Fibroblast of skin of scalp (primary cell): ENCODE measurements at regions not wholly inside any gene's neighbourhood (a gene's known extent, or its start where the extent isn't known, plus 50 kb on each side); places are given as distances from the start of the nearest gene placed in this dataset.
A peak's percentile ranks its signal among the peaks of the same experiment; 100 is the strongest.
"Not testable (repeated sequence)": the region's sequence is repeated elsewhere in the genome, so short reads cannot be mapped to it uniquely, and the experiment has no call there.

Experiments
- DNase-seq: peaks from one replicate; pipeline ENCODE4 v3.0.0-alpha.2; 2013

DNA sequence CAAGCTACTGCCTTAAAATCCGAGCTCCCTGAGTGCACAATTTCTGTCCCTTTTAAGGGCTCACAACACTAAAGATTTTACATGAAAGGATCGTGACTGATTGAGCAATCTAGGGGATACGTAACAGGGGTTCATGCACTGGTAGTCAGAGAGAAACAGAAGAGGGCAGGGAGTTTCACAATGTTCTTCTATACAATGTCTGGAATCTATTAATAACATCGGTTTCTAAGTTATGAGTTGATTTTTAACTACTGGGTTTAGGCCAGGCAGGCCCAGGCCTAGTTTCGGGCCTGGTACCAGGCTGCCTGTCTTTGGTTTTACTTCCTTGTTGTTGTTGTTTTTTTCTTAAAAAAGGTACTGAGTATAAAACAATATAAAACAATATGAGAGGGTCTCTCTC is 632.4 kb upstream of the AMOT start:
- DNase-seq, result peak; percentile 14

DNA sequence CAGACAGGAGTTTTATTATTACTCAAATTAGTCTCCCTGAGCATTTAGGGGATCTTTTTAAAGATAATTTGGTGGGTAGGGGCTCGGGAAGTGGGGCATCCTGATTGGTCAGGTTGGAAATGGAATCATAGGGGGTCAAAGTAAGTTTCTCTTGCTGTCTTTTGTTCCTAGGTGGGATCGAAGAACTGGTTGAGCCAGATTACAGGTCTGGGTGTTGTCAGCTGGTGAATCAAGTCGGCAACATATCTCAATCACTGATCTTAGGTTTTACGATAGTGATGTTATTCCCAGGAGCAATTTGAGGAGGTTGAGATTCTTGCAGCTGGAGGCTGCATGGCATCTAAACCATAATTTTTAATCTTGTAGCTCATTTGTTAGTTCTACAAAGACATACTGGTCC is 629.5 kb upstream of the AMOT start:
- no peak for DNase-seq

DNA sequence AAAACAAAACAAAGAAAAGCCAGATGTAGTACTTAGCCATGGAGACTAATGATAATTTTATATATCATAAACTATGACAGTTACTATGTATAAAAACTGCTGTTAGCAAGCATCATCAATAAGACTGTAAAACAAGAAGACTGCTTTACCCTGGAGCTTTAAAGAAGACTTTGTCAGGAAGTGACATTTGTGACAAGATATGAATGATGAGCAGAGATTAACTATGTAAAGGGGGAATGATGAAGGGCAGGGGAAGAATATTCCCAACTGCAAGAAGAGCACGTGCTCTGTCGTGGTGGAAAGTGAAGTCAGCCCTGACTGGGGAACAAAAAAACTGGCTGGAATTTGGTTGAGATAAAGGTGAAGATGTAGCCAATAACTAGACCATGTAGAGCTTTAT is 617.1 kb upstream of the AMOT start:
- DNase-seq, result no peak

DNA sequence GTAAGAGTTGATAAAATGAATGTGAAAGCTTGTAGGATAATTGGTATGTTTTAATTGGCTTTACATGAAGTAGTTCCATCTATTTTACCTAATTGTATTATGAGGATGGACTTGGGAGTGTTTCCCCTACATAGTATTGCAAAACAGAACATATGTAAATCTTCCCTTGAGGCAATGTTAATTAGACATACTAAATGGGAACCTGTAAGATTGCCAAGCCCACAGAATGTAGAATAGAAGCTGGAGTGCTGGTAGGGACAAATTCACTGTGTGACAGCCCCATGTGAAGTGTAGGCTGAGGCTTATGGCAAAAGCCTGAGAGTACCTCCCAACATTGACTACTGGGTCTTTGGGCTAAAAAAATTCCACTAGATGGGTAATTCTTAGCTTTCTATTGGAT is 615.0 kb upstream of the AMOT start:
- DNase-seq, result no peak

DNA sequence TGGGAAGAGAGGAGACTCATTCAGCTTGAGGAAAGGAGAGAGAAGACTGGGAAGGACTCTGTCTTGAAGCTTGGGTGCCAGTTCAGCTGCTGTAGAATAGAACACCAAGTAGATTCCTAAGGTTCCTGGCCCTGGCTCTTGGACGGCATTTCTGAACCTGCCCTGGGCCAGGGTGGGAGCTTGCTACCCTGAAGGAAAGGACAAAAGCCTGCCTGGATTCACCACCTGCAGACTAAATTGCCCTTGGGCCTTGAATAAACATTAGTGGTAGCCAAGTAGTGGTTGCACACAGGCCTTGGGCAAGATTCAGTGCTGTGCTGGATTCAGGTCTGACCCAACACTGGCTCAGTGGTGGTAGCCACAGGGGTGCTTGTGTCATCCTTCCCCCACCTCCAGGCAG is 588.4 kb upstream of the AMOT start:
- no peak for DNase-seq

DNA sequence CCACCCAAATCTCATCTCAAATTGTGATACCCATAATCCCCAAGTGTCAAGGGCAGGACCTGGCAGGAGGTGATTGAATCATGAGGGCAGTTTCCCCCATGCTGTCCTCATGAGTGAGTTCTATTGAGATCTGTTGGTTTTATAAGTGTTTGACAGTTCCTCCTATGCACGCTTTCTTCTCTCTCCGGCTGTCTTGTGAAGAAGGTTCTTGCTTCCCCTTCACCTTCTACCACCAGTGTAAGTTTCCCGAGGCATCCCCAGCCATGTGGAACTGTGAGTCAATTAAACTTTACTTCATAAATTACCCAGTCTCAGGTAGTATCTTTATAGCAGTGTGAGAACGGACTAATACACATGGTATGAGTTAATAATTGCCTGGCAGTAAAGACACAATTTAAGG is 581.7 kb upstream of the AMOT start:
- no peak for DNase-seq

DNA sequence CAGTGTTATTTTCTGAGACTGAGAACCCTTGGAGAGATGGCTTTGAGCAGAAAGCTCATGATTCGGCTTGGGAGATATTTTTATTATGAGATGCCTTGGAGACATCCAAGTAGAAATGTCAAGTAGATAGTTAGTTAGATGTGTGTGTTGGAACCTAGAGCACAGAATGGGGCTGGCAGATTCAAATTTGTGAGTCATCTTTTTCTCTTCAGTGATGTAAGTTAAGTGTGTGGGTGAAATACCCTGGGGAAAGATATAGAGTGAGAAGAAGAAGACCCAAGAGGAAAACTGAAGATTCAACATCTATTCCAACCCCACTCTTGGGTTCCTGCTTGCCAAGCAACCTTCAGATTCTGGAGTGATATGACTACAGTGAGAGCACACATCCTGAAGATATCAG is 580.8 kb upstream of the AMOT start:
- DNase-seq, result no peak

DNA sequence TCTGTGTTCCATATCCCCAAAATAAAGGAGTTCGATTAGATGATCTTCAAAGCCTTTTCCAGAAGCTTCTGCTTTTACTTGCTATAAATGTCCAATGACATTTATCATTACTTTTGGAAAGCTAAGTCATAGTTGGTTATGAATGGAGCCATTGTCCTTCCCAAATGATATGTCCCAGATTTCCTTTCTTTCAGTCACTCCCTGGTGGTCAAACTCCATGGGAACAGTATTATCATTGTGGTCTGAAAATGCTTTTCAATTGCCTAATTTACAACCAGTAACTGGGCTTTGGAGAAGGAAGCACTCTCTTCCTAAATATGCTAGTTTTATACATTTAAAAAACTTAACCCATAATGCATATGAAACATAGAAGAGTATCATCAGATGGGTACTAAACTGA is 571.5 kb upstream of the AMOT start:
- DNase-seq, result no peak

DNA sequence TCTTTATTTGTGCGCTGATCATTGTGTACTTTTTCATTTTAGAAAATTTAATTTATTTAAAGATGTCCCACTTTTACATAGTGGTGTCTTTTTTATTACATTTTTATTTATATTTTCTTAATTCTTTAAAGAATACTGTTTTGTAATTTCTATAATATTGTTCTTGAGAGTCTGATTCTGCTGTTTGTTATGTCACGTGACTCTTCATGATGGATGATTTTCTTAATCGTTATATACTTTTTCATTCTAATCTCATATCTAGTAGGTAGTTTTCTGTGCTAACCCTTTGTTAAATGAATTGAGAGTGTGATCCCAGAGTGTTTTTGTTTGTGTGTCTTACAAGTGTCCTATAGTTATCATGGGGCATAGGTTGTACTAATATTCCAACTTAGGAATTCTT is 568.2 kb upstream of the AMOT start:
- DNase-seq, result no peak

DNA sequence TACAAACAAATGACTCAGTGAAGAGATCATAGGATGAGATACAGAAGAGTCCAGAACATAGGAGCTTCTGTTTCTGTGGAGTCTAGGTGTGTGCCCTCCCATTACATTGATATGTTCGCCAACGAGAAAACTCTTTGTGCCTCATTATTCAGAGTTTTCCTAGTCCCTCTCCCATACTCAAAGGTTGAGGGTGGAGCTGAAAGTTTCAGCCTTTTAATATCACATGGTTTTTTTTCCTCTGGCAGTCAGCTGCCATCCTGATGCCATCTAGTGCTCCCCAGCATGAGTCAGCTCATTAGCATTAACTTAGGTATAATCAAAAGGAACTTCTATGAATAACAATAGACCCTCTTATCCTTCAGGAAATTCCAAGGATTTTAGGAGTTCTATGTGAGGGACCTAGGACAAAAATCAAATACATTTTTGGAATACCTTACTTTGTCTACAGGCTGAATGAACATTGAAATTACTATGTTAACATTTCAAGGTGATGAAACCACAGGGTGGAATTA is 559.6 kb upstream of the AMOT start:
- no peak for DNase-seq

DNA sequence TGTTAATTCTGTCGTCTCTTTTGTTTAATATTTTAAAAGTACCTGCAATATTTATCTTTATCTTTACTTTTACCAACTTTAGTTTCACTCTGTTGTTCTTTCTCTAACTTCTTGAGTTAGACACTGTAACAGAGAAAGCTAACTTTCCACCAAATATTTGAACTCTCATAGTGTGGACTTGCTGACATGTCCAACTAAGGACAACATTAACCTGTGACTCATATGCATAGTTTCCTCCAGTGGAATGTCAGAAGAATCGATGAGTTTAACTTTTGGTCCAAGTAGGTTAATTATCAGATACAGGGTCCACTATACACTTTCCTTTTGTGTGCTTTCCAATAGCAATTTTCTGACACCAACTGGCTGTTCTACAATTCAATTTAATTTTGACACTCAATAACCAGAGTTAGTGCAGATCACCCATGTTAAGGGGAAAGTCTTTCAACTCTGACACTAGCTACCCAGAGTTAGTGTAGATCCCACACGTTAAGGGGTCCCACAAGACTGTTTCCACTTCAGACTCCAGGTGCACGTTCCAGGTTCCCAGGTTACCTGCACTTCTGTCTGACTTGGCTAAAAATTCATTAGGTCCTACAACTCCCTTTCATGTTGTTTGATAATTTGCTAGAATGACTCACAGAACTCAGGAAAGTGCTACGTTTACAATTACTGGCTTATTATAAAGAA is 559.0 kb upstream of the AMOT start:
- DNase-seq, result no peak

DNA sequence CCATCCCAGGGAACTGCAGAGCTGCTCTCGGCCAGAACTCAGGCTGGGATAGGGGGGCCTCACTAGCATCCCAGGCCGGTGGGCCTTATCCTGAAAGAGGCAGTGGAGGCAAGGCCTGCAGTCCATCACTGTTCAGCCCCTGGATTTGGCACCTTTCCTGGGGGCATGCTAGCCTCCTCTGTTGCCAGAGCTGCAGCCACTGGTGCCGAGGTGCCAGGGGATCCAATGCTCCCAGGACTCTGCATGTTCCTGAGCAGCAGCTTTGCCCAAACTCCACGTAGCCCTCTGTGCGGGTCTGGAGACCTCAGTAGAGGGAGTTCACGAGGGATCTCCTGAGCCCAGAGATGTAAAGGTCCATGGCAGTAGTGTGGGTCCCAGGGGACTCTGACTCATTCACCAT is 551.7 kb upstream of the AMOT start:
- DNase-seq, result no peak

DNA sequence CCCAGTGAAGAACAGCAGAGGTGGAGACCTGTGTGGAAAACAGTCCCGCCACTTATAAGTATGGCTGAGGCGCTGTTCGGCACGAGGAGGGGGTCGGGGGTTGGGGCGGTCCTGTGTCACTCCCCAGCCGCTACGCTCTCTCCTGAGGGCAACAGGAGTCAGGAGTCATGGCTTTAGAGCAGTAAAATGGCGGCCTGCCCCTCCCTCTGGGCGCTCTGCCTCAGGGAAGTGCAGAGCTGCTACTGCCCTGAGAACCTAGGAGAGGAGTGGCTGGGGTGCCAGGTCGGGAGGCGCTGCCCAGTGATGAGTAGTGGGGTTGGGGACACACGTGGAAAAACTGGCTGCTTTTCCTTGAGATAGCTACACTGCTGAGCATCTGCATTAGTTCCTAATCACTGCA is 551.2 kb upstream of the AMOT start:
- no peak for DNase-seq

DNA sequence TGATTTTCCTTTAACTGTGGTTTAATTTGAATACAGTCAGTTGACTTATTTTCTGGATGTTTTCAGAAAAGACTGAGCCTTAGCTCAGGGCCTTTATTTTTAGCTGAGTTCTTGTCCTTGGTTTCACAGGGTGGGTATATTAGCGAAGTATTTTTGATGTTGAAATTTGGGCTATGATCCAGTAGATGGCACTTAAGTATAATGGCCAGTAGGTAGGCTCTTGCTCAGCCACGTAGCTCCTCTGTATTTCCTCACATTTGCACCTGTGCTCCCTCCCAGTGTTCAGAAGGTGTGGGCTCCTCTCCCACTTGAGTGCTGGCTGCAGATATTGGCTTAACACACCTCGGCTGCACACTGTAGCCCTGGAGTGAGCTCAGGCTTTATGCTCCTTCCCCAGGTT is 549.9 kb upstream of the AMOT start:
- no peak for DNase-seq

DNA sequence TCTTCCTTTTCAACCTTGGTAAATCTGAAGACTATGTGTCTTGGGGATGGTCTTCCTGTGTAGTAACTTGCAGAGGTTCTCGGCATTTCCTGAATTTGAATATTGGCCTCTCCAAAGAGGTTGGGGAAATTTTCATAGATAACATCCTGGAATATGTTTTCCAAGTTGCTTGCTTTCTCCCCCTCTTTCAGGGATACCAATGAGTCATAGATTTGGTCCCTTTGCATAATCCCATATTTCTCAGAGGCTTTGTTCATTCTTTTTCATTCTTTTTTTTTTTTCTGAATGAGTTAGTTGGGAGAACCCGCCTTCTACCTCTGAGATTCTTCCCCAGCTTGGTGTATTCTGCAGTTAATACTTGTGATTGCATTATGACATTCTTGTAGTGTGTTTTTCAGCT is 549.2 kb upstream of the AMOT start:
- DNase-seq, result no peak

DNA sequence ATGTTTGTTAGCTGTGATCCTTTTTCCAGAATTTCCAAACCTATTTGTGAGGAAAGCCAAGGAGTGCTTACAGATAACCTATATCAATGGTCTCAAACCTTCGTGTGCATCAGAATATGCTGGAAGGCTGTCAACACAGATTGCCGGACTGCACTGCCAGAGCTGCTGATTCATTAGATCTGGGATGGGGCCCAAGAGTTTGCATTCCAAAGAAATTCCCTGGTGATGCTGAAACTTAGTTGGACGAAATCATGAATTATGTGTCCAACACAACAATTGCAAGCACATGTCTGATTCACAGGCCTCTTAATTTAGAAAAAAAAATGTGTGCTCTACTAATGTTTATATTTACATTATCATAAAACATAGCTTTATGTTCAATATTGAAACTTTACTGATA is 544.0 kb upstream of the AMOT start:
- DNase-seq, result peak; percentile 85

DNA sequence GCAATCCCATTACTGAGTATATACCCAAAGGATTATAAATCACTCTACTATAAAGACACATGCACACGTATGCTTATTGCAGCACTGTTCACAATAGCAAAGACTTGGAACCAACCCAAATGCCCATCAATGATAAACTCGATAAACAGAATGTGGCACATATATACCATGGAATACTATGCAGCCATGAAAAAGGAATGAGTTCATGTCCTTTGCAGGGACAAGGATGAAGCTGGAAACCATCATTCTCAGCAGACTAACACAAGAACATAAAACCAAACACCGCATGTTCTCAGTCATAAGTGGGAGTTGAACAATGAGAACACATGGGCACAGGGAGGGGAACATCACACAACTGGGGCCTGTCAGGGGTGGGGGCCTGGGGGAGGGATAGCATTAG is 532.8 kb upstream of the AMOT start:
- not testable (repeated sequence) for DNase-seq

DNA sequence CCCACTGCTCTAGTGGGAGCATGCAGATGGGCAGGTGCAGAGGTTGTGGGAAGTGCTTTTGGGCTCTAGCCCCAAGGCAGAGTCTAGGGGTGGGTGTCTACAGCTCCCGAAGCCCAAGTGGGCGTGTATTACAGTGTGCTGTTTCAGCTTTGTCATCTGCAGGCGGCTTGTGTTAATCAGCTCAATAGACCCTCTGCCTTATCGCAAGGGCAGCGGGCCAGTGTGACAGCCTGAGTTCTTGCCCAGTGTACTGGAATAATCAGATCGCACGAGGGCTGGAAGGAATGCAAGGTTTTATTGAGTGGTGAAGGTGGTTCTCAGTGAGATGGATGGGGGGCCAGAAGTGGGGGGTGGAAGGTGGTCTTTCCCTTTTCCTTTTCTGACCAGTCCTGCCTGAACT is 529.4 kb upstream of the AMOT start:
- DNase-seq, result no peak

DNA sequence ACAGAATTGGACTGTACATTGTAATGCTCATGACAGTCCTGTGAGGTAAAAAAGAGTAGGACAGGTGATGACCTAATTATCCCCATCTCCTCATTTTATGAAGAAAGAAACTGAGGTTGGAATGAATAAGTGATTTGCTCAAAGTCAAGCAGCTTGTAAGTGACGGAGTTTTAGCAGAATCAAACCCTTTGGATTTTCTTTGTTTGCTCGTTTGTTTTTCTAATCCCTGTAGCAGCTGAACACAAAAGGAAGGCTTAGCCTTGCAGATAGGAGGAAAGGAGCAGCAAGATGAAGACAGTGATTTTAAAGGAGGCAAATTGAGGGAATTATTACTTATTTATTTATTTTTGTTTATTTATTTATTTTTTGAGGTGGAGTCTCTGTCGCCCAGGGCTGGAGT is 528.4 kb upstream of the AMOT start:
- no peak for DNase-seq

DNA sequence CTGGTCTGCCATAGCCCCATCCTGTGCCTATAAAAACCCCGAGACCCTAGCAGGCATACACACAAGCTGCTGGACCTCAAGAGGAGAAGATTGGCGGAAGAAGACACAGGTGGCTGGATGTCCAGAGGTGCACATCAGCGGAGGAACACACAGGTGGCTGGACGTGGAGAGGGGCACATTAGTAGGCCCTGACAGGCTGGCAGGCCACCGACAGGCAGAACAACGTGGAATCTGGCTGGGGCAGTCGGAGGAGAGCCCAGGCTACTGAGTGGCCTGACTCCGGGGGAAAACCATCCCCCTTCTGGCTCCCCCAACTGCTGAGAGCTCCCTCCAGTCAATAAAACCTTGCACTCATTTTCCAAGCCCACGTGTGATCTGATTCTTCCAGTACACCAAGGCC is 512.5 kb upstream of the AMOT start:
- no peak for DNase-seq

DNA sequence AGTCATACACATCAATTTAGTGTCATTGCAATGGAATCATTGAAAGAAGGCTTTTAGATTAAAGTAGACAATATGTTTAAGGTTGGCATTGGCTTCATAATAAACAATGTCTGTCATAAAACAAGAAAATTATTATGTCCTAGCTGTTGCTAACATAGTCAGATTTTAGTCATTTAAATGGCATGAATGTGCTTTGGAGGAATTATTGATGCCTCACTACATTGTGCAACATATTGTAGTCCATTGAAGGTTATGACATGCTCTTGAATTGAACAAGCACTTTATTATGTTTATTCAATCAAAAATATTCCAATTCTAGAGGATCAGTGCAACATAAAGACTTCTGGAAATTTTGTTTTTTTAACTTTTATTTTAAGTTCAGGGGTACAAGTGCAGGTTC is 489.8 kb upstream of the AMOT start:
- no peak for DNase-seq

DNA sequence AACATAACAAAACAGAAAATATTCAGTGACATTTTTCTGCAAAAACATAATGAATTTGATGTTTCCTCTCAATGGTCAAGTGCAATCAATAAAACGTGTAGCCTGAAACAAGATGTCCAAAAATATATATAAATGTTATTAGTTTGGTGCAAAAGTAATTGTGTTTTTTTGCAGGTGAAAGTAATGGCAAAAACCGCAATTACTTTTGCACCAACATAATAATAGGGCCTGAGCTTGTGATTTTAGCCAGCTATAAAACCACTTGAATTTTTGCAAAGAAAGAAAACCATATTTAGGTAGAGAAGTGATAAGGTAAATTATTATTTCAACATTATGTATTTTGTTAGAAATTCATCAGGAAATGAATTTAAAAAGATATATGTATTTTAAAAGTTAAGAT is 475.3 kb upstream of the AMOT start:
- DNase-seq, result no peak

DNA sequence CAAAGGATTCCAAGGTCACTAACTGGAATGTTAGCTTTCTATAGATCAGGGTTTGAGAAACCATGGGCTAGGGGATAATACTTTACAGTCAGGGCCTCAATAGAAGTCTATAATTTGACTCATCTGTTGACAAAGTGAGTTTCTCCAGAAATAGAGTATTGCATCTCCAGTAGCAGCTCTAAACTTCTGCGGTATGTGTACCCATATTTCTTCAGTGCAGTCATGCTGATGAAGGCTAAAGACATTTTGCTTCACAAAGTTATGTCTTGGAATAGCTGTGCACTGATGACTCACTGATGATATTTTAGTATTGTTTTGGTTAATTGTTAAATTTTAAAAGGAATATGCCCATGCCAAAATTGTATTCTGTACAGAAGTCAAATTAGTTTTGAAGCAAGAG is 464.9 kb upstream of the AMOT start:
- DNase-seq, result peak; percentile 68

DNA sequence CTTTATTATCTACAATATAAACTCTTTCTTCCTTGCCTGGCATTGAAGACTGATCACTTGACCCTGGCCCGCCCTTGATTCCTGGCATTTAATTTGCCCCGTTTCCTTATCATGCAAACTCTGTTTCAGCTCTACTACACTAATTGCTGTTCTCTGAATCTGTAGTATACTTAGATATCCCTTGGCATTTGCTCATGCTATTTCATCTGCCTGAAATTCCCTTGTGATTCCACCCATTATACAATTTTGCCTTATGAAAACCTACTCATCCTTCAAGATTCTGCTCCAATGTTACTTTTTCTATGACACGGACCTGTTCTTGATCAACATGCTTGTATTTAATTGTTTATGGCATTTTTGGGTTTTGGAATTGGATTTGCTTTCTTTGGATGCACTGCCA is 459.9 kb upstream of the AMOT start:
- DNase-seq, result no peak

DNA sequence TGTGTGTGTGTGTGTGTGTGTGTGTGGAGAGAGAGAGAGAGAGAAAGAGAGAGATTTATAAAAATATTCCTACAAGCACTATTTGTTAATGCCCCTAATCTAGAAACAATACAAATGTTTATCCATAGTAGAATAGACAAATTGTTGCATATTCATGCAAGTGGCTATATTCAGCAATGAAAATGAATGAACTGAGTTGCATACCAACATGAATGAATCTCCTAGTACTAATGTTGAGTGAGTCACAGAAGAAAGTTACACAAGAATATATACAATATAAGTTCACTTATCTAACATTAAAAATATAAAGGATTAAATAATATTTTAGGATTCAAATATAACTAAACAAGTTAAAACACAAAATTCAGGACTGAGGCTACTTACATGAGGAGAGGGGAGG is 456.8 kb upstream of the AMOT start:
- no peak for DNase-seq
